Nephron (organoid): ENCODE measurements at regions not wholly inside any gene's neighbourhood (a gene's known extent, or its start where the extent isn't known, plus 50 kb on each side); places are given as distances from the start of the nearest gene placed in this dataset.

Experiments
- H3K27ac Mint-ChIP-seq, 3 experiments: 2 replicates each; pipeline ENCODE4 v1.8.0; 2020; ENCODE audit warnings: mixed read lengths in 3 of 3, mild to moderate bottlenecking in 2 of 3, moderate library complexity in 1 of 3
- H3K27me3 Mint-ChIP-seq: 2 replicates; pipeline ENCODE4 v1.8.0; 2021; ENCODE audit warnings: low read depth, mild to moderate bottlenecking, moderate library complexity, mixed read lengths
- H3K36me3 Mint-ChIP-seq: 2 replicates; pipeline ENCODE4 v1.8.0; 2020; ENCODE audit warnings: low read depth, mixed read lengths
- H3K4me1 Mint-ChIP-seq: 2 replicates; pipeline ENCODE4 v1.8.0; 2020; ENCODE audit warnings: mixed read lengths
- H3K4me3 Mint-ChIP-seq, 3 experiments: 2 replicates each; pipeline ENCODE4 v1.8.0; 2020; ENCODE audit warnings: mild to moderate bottlenecking in 3 of 3, mixed read lengths in 3 of 3, moderate library complexity in 2 of 3
- H3K9me3 Mint-ChIP-seq: 2 replicates; pipeline ENCODE4 v1.8.0; 2020; ENCODE audit warnings: mixed read lengths
- CTCF ChIP-seq, 3 experiments: fragments of 200-600 bp; sonication (generic); IDR thresholded peaks; one replicate each; pipeline ENCODE4 v1.5.0; 2021; ENCODE audit warnings: antibody characterized with exemption in 3 of 3; ENCODE audit not compliant: unreplicated experiment in 3 of 3

DNA sequence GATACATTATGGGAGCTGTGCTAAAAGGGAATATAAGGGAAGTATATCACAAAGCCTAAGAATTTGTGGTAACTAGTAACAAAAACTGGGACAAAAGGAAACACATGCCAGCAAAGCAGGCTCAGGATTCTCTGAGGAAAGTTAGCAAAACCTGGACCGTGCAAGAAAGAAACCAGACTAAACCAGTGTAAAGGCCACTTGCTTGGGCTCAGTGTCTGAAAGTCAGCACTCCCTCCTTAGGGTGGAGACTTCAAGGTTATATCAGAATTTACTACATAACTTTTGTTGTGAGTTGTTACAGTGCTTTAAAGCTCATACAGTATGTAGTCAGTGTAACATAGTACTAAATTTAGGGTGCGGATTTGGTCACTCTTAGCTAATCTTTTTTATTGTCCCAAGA is 269.9 kb upstream of the GADL1 start:
- Mint-ChIP-seq H3K4me1 (peaks cover 23% of the 10 kb centered on the region), H3K27ac (no peak overlapping the region), H3K4me3 (no peak overlapping the region), H3K27me3 (peaks cover 5% of the 10 kb centered on the region), H3K36me3 (no peaks in the 10 kb centered on the region), H3K9me3 (no peaks in the 10 kb centered on the region)
- TF ChIP-seq CTCF (IDR thresholded peaks at IDR 0.05; ENCODE audit: unreplicated experiment in 3 of 3): no peak

- no peaks in the 10 kb centered on the region for H3K9me3 Mint-ChIP-seq
- peak overlapping the region; percentile 47 to 89 (median 83) for H3K27ac Mint-ChIP-seq
- peaks cover 23% of the 10 kb centered on the region for H3K4me1 Mint-ChIP-seq
- peaks cover 5% of the 10 kb centered on the region for H3K27me3 Mint-ChIP-seq
- peak overlapping the region in 2 of 3 experiments; percentile 3 to 27 for H3K4me3 Mint-ChIP-seq
- TF ChIP-seq CTCF (IDR thresholded peaks at IDR 0.05; ENCODE audit: unreplicated experiment in 3 of 3): no peak
- no peaks in the 10 kb centered on the region for H3K36me3 Mint-ChIP-seq
Measured at GRCh38 chr3:31165399-31165860, 271.0 kb upstream of the GADL1 start.

- H3K4me3 Mint-ChIP-seq: no peak overlapping the region
- H3K27me3 Mint-ChIP-seq: peaks cover 5% of the 10 kb centered on the region
- H3K27ac Mint-ChIP-seq: peak overlapping the region; percentile 56 to 89 (median 83)
- H3K4me1 Mint-ChIP-seq: peaks cover 27% of the 10 kb centered on the region
- H3K9me3 Mint-ChIP-seq: no peaks in the 10 kb centered on the region
- no peaks in the 10 kb centered on the region for H3K36me3 Mint-ChIP-seq
- TF ChIP-seq CTCF (IDR thresholded peaks at IDR 0.05; ENCODE audit: unreplicated experiment in 3 of 3): no peak
Measured at GRCh38 chr3:31166249-31166885, 271.9 kb upstream of the GADL1 start.

DNA sequence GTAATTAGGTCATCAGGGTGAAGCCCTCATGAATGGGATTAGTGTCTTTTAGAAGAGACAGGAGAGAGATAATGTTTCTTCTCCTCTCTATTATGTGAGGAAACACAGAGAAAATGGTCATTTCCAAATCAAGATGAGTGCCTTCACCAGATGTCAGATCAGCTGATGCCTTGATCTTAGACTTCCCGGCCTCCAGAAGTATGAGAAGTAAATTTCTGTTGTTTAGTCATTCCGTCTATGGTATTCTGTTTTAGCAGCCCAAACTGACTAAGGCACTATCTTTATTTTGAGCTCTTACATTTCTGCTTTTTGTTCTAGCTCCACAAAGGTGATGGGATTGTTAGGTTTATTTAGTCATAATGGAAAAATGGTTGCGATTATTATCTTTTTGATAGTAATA is 273.2 kb upstream of the GADL1 start:
- TF ChIP-seq CTCF (IDR thresholded peaks at IDR 0.05; ENCODE audit: unreplicated experiment in 3 of 3): no peak
- no peaks in the 10 kb centered on the region for H3K36me3 Mint-ChIP-seq

DNA sequence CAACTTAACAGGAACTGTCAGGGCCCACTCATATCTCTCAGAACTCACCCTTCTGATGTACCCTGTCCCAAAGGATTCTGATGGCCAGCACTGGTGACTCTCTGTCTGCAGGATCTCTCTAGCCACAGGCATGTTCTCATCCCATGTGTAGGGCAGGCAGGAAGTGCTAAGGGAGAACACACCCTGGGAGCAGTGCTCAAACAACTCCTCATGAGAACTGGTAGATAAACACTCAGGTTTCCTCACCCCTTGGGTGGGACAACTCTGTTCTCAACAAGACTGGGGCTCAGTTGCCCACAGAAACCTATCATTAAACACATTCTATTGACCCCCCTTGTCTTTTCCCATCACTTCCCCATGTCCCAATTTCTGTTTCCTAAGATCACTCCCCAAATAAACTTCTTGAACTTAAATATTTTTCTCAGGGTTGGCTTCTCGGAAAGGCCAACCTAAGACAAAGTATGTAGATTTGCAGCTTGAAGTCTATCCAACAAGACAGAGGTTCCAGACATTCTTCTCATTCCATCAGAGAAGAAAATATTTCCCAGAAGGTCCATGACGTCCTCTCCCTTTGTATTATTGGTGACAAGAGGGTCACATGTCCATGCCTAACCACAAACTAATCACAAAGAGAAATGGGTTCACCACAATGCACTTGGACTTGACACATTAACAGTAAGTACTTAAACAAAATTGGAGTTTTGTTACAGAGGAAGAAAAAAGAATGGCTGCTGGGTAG is 276.6 kb upstream of the GADL1 start:
- no peaks in the 10 kb centered on the region for H3K36me3 Mint-ChIP-seq
- H3K27ac Mint-ChIP-seq: peak overlapping the region in 1 of 3 experiments; percentile 67
- H3K4me1 Mint-ChIP-seq: peaks cover 31% of the 10 kb centered on the region
- H3K27me3 Mint-ChIP-seq: peaks cover 5% of the 10 kb centered on the region
- H3K4me3 Mint-ChIP-seq: no peak overlapping the region
- no peak for TF ChIP-seq CTCF (IDR thresholded peaks at IDR 0.05; ENCODE audit: unreplicated experiment in 3 of 3)
- no peaks in the 10 kb centered on the region for H3K9me3 Mint-ChIP-seq

More for the DNA sequence above, 273.2 kb upstream of the GADL1 start:
- no peak overlapping the region for H3K4me3 Mint-ChIP-seq
- H3K27ac Mint-ChIP-seq: no peak overlapping the region
- H3K4me1 Mint-ChIP-seq: peaks cover 37% of the 10 kb centered on the region
- peaks cover 4% of the 10 kb centered on the region for H3K27me3 Mint-ChIP-seq
- no peaks in the 10 kb centered on the region for H3K9me3 Mint-ChIP-seq
